Testis (tissue), 2 donors: ENCODE measurements at regions not wholly inside any gene's neighbourhood (a gene's known extent, or its start where the extent isn't known, plus 50 kb on each side); places are given as distances from the start of the nearest gene placed in this dataset.
A peak's percentile ranks its signal among the peaks of the same experiment; 100 is the strongest.

Experiments used
- DNase-seq: peaks from one replicate; pipeline ENCODE4 v3.0.0-alpha.2; 2019
- H3K27ac ChIP-seq, 2 donors: fragments of 200-600 bp; sonication (generic); one replicate each; pipeline ENCODE4 v1.5.1; 2019
- H3K27me3 ChIP-seq: fragments of 200-600 bp; sonication (generic); one replicate; pipeline ENCODE4 v1.5.1; 2019
- H3K36me3 ChIP-seq: fragments of 200-600 bp; sonication (generic); one replicate; pipeline ENCODE4 v1.5.1; 2017; ENCODE audit warnings: low read depth; ENCODE audit errors: missing control alignments
- H3K4me1 ChIP-seq: fragments of 200-600 bp; sonication (generic); one replicate; pipeline ENCODE4 v1.5.1; 2019
- H3K4me3 ChIP-seq, 2 donors: fragments of 200-600 bp; sonication (generic); one replicate each; pipeline ENCODE4 v1.5.1; 2017 to 2019
- H3K9me3 ChIP-seq: fragments of 200-600 bp; sonication (generic); one replicate; pipeline ENCODE4 v1.5.1; 2017
- CTCF ChIP-seq, 3 experiments: fragments of 450-650 bp in 2 of 3; fragments of 200-600 bp in 1 of 3; sonication (generic) in 1 of 3; IDR thresholded peaks; one replicate each; pipeline ENCODE4 v1.5.1; 2016 to 2019; ENCODE audit warnings: antibody characterized with exemption in 3 of 3, mild to moderate bottlenecking in 2 of 3, moderate library complexity in 1 of 3
- POLR2A ChIP-seq: fragments of 450-650 bp; IDR thresholded peaks from one replicate; pipeline ENCODE4 v1.6.1; 2017; ENCODE audit warnings: antibody characterized with exemption, mild to moderate bottlenecking, moderate library complexity
- WGBS, 2 donors: methylation state at CpG; one replicate each; pipeline ENCODE4 v1.1.5; 2018; 5-methylcytosine and 5-hydroxymethylcytosine counted together
- intact Hi-C: fragments of 100-400 bp; cut with DNase I; formaldehyde crosslinking; loops from one replicate; pipeline ENCODE4 v1.15.1; 2023; ENCODE audit warnings: low total_unique reads

GRCh38 chr20:18988701-18989100 is 175.1 kb downstream of the SCP2D1 start:
- H3K36me3 ChIP-seq: no peaks in the 10 kb centered on the region
- peak overlapping the region; percentile 53 to 84 for H3K27ac ChIP-seq
- no peak overlapping the region for H3K4me3 ChIP-seq
- DNase-seq: no peak
- intact Hi-C loops: loop anchor here (5.0 kb wide), 1 partner anchor 356 kb away; no protein-coding TSS in a partner anchor
- TF ChIP-seq CTCF (IDR thresholded peaks at IDR 0.05) (no peak), POLR2A (no peak)
- H3K27me3 ChIP-seq: no peaks in the 10 kb centered on the region
- H3K4me1 ChIP-seq: peaks cover 38% of the 10 kb centered on the region
- WGBS, 2 donors: 62 to 82% methylated on average over 3 of the region's 3 CpGs
- no peaks in the 10 kb centered on the region for H3K9me3 ChIP-seq

- Histone ChIP-seq H3K36me3 (no peaks in the 10 kb centered on the region), H3K9me3 (no peaks in the 10 kb centered on the region), H3K27me3 (no peaks in the 10 kb centered on the region), H3K4me3 (no peak overlapping the region), H3K4me1 (peaks cover 29% of the 10 kb centered on the region), H3K27ac (peak overlapping the region; percentile 53 to 84)
- no peak for TF ChIP-seq CTCF (IDR thresholded peaks at IDR 0.05)
- no peak for TF ChIP-seq POLR2A
- peak; percentile 65 for DNase-seq
- intact Hi-C loops: loop anchor here (5.0 kb wide), 1 partner anchor 358 kb away; no protein-coding TSS in a partner anchor
- WGBS, 2 donors: 36 to 58% methylated on average over 8 to 10 of the region's 10 CpGs
Observed at GRCh38 chr20:18989736-18990474, 176.3 kb downstream of the SCP2D1 start.

- no peaks in the 10 kb centered on the region for H3K27me3 ChIP-seq
- intact Hi-C loops: no loop called here
- H3K4me1 ChIP-seq: peaks cover 26% of the 10 kb centered on the region
- no peak for DNase-seq
- H3K9me3 ChIP-seq: no peaks in the 10 kb centered on the region
- H3K36me3 ChIP-seq: no peaks in the 10 kb centered on the region
- no peak overlapping the region for H3K4me3 ChIP-seq
- H3K27ac ChIP-seq: peak overlapping the region; percentile 3 to 84
- TF ChIP-seq CTCF (IDR thresholded peaks at IDR 0.05) (no peak), POLR2A (no peak)
- 64 to 69% methylated on average over 2 of the region's 2 CpGs for WGBS, 2 donors
Observed at GRCh38 chr20:18991012-18991411, 177.4 kb downstream of the SCP2D1 start.

GRCh38 chr20:18992418-18992817 is 178.8 kb downstream of the SCP2D1 start:
- intact Hi-C loops: no loop called here
- Histone ChIP-seq H3K4me1 (peaks cover 13% of the 10 kb centered on the region), H3K27me3 (no peaks in the 10 kb centered on the region), H3K36me3 (no peaks in the 10 kb centered on the region), H3K9me3 (no peaks in the 10 kb centered on the region), H3K4me3 (no peak overlapping the region), H3K27ac (no peak overlapping the region)
- 53 to 68% methylated on average over 1 of the region's 1 CpG for WGBS, 2 donors
- DNase-seq: no peak
- TF ChIP-seq CTCF (IDR thresholded peaks at IDR 0.05): no peak
- TF ChIP-seq POLR2A: no peak

GRCh38 chr20:18995455-18995854 is 181.9 kb downstream of the SCP2D1 start:
- Histone ChIP-seq H3K9me3 (no peaks in the 10 kb centered on the region), H3K27ac (no peak overlapping the region), H3K36me3 (no peaks in the 10 kb centered on the region), H3K27me3 (no peaks in the 10 kb centered on the region), H3K4me1 (peaks cover 4% of the 10 kb centered on the region), H3K4me3 (no peak overlapping the region)
- 87 to 95% methylated on average over 3 of the region's 3 CpGs for WGBS, 2 donors
- no peak for TF ChIP-seq POLR2A
- no peak for TF ChIP-seq CTCF (IDR thresholded peaks at IDR 0.05)
- no peak for DNase-seq
- intact Hi-C loops: no loop called here
